Left hindlimb (tissue), 1 donor: ENCODE measurements at regions not wholly inside any gene's neighbourhood (a gene's known extent, or its start where the extent isn't known, plus 50 kb on each side); places are given as distances from the start of the nearest gene placed in this dataset.
A peak's percentile ranks its signal among the peaks of the same experiment; 100 is the strongest.
"Not testable (repeated sequence)": the region's sequence is repeated elsewhere in the genome, so short reads cannot be mapped to it uniquely, and the experiment has no call there.

ENCODE experiments used
- DNase-seq: peaks from one replicate; pipeline ENCODE4 v3.0.0-alpha.2; 2018

DNA sequence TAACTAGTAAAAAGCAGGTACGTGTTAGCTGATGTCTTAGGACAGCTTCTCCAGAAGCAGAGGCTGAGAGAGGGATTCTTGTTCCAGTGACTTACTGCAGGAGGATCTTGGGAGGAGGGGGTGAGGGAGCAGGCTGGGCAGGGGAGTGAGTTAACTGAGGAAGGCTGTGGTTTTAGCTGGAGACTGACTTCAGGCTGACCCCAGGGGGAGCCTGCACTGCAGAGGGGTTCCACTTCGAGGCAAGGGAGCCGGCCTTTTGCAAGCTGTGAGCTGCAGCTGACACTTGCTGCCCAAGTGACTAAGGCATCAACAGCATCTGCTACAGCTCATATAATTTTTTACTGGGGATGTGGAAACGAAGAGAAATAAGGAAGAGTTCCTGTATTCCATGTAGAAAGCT, 50.4 kb upstream of the SOD1 start:
- no peak for DNase-seq

DNA sequence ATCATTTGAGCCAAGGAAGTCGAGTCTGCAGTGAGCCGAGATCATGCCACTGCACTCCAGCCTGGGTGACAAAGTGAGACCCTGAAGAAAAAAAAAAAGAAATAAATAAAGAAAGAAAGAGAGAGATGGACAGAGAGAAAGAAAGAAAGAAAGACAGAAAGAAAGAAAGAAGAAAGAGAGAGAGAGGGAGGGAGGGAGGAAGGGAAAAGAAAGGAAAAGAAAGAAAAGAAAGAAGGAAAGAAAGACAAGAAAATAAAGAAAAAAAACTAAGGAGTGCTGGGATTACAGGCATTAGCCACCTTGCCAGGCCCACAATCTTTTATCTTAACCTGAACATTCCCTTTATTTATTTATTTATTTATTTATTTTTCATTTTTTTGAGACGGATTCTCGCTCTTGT, 51.7 kb upstream of the SOD1 start:
- no peak for DNase-seq

DNA sequence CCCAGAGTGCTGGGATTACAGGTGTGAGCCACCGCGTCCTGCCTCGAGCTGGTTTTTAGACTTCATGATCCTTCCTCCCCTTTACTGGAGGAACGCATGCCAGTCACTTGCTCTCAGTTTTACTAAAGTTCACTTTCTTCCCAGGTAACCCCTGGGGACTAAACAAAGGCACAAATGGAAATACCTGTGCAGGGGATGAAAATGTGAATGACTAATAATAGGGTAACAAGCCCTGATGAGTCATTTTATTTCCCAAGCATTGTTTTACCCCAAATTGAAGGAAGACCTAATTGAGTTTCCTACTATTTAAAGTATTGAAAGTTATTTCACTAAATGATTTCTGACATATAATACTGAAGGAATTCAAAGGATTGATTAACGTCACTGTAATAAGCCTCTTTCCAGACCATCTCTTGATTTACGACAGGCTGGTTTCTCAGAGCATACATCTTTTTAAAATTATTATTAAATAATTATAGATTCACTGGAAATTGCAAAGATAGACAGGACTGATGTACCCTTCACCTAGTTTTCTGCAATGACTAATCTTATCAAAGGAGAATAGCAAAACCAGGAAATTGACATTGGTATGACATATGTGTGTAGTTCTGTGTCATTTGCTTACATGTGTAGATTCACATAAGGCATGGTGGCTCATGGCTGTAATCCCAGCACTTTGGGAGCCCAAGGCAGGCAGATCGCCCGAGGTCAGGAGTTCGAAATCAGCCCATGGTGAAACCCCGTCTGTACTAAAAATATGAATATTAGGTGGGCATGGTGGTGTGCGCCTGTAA, 53.2 kb upstream of the SOD1 start:
- DNase-seq: no peak

DNA sequence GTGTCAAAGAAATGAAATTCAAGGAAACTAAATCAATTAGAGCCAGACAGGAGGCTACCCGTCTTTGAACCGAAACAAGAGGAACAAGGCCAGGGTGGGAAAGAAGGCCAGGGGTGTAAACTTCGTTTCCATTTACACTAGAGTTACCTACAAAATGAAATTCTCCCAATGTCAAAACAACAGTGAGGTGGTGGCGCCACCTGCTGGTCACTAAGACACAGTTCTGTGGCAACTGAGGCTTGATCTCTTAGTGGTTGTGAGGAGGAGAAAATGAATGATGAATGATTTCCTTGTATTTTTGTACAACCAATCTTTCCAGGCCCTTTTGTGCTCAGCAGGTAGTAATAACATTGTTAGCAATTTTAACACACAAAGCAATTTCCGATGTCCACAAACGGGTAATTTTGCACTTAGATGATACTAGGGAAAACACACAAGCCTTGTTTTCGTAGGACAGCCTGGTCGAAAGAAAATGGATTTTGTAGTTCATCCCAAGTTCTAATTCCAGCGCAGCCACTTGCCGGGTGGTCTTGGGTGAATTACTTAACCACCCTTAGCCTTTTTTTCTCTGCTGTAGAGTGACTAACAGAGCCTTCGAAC, 54.8 kb upstream of the SOD1 start:
- peak; percentile 57 for DNase-seq

DNA sequence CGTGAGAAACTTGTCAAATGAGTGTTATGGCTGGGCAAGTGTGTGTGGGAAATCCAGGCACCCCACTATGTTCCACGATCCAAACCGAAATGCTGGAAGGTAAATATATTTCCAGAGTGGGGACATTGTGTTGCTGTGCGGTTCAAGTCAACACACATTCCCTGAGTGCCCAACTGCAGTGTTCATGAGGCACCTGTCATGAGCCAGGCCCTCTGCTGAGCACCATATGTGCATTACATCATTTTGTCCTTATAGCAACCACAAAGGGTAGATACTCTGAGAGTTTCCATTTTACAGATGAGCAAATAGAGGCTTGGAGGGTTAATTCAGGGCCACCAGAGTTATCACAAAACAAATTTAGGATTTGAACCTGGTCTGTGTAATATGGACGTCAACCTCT, 59.9 kb upstream of the SOD1 start:
- no peak for DNase-seq

DNA sequence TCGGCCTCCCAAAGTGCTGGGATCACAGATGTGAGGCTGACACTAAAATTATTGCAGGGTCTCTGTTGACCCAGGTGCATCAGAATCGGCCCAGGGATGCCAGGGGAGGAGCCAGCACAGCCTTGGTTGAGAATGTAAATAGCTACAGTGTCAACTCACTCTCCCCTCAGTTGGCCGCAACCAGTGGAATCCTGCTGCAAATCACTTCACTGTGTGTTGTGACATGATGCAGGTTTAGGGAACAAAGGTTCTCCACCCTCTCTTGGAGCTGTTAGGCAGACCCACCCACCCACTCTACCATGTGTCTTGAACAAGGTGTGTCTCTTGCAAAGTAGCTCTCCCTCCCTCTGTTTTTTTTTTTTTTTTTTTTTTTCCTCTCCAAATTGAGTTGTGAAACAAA, 60.5 kb upstream of the SOD1 start:
- no peak for DNase-seq

DNA sequence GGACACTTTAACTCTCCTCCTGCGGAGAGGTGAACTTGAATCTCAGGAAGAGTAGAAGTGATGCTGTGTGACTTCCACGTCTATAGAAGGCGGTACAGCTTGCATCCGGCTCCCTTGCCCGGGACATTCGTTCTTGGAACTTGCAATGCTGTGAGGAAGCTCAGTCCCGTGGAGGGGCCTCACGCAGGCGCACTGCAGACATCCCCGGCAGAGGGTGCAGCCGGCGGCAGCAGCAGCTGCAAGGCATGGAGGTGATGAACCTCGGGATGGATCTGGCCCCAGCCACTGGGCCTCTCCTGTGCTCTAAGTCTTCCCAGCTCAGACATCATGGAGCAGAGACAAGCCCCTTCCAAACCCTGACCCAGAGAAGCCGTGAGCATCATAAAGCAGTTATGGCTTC, 61.8 kb upstream of the SOD1 start:
- no peak for DNase-seq

DNA sequence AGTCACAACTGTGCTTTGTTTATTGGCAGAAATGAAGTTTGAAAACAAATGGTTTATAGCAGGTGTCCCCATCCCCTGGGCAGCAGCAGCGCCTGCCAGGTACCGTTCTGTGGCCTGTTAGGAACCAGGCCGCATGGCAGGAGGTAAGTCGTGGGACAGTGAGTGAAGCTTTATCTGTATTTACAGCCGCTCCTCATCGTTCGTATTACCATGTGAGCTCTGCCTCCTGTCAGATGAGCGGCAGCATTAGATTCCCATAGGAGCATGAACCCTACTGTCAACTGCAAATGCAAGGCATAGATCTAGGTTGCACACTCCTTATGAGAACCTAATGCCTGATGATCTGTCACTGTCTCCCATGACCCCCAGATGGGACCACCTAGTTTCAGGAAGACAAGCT, 63.4 kb upstream of the SOD1 start:
- DNase-seq: no peak

DNA sequence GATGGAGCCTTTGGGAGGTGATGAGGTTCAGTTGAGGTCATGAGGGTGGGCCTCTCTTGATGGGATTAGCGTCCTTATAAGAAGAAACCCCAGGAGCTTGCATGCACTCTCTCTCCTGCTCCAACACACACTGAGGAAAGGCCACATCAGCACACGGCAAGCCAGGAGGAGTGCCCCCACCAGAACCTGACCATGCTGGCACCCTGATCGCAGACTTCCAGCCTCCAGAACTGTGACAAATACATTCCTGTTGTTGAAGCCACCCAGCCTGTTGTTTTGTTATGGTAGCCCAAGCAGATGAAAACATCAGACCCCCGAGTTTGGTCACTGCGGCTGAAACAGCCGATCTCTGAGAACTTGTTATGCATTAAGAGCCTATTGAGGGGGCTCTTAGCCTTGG, 64.8 kb upstream of the SOD1 start:
- DNase-seq: no peak

DNA sequence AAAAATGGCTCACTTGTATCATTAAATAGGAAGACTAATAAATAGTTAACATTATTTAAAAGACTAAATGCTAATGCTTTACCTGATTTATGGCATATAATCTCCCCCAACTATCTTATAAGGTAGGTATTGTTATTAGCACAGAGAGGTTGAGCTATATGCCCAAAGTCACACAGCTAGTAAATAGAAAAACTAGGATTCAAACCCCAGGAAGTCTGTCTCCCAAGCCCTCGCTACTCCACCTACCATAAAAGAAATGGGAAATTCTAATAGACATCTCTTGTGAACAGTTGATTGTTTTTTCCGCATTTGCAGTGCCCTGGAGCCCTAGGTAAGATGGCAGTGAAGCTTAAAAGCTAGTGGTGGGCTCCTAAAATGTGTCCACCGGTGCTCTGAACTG, 65.2 kb upstream of the SOD1 start:
- no peak for DNase-seq

DNA sequence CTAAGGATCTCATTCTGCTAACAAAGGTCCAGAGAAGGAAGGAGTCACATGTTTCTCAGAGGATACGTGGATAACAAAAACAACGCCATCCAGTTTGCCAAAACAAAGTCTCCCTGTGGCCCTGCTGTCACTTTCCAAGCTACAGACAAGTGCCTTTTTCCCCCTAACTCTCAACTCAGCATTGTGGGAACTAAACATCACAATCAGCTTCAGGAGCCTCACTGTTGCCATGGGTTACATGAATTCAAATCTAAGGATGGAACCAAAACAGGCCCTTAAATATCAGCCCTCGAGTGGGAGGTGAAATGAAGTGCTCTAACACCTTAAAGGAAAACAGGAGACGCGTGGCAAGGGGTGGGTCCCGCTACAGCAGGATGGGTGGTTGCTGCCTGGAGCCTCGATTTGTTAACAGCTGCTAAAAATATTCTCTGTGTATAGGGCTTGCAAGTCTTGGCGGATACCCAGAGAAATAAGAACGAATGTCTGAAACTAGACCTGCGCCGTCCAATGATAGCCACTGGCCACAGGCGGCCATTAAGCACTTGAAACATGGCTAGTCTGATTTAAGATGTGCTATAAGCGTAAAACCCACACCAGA, 66.4 kb upstream of the SOD1 start:
- DNase-seq: no peak

DNA sequence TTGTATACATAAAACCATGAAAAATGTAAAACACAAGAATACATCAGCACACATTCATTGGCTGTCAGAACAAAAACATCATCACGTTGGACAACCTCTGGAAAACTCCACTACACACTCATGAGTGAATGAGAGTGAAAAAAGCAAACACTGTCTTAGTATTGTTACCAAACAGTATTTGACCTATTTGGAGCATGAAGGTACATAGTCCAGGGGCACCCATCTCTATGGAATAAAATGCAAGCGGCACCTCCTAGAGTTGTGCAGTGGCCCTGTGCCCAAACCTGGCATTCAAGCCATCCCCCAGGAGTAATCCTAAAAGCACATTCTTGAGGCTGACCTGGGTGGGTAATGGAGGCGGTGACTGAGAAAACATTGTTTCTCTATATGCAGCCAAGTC, 67.0 kb upstream of the SOD1 start:
- DNase-seq: no peak

DNA sequence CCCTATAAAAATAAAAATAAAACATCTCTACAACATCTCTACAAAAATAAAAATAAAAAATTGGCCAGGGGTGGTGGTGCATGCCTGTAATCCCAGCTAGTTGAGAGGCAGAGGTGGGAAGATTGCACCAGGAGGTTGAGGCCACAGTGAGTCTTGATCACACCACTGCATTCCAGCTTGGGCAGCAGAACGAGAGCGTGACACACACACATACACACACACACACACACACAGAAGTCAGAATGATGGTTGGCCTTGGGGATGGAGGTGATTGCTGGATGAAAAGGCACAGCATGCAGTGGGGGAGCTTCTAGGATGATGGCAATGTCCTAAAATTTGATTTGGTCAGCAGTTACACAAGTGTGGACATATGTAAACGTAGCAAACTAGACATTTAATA, 69.7 kb upstream of the SOD1 start:
- no peak for DNase-seq

DNA sequence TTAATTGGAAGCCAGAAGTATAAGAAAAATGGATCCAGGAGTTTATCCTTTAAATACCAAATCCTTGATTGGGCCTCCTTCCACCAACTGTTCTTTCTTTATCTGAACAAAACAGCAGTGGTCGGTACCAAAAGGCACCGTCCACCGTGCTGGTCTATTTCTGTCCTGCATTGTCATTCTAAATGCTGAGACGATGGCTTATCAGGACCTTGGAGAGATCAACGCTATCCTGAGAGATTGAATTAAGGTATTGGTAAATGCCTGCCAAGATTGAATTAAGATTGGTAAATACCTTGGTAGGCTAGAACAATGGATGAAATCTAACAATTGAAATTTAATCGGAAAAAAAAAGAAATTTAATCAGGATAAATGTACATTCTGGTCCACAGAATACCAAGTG, 73.4 kb upstream of the SOD1 start:
- no peak for DNase-seq

DNA sequence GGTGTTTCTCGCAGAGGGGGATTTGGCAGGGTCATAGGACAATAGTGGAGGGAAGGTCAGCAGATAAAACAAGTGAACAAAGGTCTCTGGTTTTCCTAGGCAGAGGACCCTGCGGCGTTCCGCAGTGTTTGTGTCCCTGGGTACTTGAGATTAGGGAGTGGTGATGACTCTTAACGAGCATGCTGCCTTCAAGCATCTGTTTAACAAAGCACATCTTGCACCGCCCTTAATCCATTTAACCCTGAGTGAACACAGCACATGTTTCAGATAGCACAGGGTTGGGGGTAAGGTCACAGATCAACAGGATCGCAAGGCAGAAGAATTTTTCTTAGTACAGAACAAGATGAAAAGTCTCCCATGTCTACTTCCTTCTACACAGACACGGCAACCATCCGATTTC, 75.6 kb upstream of the SOD1 start:
- DNase-seq: not testable (repeated sequence)

DNA sequence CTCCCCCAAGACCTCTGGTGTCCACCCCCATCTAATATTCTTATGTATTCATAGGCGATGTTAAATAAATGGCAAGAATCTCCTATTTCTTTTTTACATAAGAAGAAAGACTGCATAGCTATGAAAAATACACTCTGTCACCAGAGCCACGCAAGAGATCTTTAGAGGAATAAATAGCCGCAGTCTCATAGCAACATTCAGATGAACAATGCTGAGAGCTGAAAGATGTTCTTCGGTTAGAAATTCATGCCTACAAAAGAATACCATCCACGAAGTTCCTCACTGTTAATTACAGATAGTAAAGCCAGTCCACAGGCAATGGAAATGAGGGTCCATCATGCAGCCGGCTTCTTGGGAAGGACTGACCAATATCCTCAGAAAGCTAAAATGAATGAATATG, 76.0 kb upstream of the SOD1 start:
- DNase-seq: no peak

DNA sequence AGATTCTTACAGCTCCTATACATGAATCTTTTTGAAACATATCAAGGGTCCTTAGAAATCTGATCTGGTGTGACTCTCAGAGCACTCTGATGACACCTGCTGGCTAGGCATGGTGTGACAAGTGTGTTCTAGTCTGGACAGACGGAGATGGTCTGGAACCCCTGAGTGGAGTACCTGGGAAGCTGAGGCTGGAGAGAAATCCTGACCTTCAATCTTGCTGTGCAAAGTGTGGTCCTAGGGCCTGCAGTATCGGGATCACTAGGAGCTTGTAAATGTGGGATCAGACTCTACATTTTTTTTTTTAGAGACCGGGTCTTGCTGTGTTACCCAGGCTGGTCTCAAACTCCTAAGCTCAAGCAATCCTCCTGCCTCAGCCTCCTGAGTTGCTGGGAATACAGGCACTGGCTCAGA, 78.6 kb upstream of the SOD1 start:
- DNase-seq: peak; percentile 75

DNA sequence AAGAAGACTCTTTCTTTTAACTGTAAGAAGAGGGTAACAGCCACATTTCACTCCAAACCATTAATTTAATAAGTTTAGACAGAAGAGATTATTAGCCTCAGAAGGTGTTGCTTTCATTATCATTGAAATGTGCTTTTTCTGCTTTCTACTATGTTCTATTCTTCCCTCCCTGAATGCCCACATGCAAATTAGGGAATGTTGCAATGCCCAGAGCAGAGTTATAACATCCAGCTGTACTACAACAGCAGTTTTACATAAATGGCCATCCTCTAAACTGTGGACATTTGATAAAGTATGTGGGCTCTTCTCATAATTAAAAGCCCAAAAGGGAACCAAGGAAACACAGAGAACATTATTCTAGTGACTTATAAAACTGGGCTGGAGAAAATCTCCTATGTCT, 82.2 kb upstream of the SOD1 start:
- no peak for DNase-seq

DNA sequence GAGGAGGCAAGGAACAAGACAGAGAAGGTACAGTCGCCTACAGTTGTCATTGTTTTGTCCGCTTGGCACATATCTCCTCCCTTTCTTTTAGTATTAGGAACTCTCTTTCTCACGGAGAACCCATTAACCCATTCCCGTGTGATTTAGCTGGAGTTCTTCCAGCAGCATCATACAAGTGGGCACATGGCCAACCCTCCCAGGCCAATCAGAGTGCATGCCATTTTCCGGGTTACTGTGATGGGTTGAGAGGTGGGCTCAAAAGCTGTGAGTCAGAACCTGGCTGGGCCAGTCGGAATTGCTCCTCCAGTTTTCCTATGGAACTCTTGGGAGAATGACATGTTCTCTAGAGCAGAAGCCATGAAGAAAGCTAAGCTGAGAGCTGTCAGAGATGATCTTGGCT, 83.1 kb upstream of the SOD1 start:
- no peak for DNase-seq

DNA sequence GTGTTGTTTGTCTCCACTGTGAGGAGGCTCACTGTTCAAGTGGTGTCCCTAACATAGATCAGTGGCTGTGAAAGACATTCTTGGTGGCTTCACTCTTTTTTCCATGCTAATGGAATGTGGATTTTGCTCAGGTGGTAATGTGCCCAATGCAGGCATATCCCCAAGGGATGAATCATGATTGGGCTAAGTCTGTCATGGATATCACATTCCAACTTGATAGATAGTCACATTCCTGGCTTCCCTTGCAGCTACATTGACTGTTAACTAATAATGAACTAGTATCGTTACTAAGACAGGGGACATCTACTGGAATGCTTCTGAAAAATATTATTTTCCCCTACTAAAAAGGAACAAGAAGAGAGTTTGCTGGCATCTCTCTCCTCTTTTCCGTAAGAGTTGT, 86.3 kb upstream of the SOD1 start:
- DNase-seq: no peak

DNA sequence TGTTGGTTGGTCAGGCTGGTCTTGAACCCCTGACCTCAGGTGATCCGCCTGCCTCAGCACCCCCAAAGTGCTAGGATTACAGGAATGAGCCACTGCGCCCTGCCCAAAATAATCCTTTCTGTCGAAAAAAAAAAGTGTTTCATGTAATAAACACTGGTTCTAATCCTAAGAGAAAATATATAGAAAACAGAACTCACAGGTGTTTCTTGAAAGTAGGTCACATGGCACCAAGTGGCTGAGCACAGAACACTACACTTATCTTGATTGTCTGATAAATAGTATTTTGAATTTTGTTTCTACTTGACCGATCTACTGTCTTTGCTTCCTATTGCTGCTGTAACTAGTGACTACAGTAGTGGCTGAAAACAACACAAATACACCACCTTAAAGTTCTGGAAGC, 87.6 kb upstream of the SOD1 start:
- no peak for DNase-seq

DNA sequence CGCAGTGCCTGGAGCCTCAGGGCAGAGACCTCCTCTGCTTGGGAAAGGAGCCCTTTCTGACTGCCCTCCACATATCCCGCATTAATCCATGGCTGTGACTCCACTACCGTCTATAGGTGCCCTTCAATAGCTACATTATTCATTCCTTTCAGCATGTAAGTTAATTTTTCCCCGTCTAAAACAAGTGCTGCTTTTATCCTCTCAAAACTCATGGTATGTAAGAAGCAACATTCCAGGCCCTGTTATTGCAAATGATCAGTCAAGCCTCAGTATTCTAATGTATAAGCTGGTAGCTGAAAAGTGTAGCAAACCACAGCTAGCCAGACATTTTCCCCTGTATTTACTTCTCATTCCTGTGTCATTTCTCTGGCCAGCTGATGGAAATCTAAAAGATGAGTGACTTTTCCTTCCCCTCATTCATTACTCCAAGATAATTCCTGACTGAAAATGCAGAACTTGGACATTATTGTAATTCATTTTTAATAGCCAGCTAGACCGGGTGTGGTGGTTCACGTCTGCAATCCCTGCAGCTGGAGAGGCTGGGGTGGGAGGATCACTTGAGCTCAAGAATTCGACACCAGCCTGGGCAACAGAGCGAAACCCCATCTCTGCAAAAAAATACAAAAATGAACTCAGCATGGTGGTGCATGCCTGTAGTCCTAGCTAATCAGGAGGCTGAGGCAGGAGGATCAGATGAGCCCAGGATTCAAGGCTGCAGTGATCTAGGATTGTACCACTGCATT, 88.5 kb upstream of the SOD1 start:
- no peak for DNase-seq

DNA sequence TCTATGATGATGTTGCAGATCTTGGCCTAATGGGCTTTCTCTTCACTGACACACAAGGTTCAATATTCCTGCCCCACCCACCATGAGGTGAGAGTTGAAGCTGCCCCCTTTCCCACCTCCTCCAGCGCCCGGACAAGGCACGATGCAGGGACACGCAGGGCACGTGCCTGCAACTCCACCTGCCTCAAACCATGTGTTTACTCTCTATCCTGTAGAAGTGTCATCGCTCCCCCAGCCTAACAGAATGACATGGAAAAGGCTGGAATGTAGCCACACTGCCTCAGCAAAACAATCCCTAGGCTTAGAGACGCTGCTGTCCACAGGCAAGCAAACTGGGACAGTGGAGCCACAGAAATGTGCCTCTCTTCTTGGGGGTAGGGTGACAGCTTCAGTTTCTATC, 92.9 kb upstream of the SOD1 start:
- no peak for DNase-seq

DNA sequence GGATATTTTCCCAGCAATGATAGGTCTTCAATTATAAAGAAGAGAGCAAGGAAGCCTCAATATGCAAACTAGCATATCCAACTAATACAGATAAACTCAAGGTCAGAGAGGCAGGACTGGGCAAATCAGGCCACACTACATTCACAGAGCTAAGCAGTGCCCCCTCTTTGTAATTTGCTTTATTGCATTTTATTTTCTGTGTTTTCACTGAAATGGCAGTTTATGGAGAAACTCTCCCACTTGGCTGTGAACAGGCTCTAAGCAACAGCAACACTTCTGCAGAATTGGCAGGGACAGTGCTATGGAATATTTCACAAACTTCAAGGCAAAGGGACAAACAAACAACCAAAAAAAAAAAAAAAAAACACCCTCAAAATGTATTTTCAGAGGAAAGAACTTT, 93.4 kb upstream of the SOD1 start:
- DNase-seq: no peak
